ENCODE measurements at regions not wholly inside any gene's neighbourhood (a gene's known extent, or its start where the extent isn't known, plus 50 kb on each side); places are given as distances from the start of the nearest gene placed in this dataset.

- H3K27me3 ChIP-seq (ENCODE audit: insufficient read depth, poor library complexity, severe bottlenecking), result no peaks in the 10 kb centered on the region
- H3K27ac ChIP-seq (replicated peaks), result no peak overlapping the region
- H3K4me3 ChIP-seq (replicated peaks; ENCODE audit: insufficient read depth, low read length), result no peak overlapping the region
- no peak for DNase-seq (ENCODE audit: low read depth in 1 of 2, low spot score in 1 of 2)
- TF ChIP-seq GABPA (IDR thresholded peaks at IDR 0.05; ENCODE audit: low read depth) (no peak), POLR2AphosphoS5 (IDR thresholded peaks at IDR 0.05; ENCODE audit: low read depth) (no peak), SPI1 (IDR thresholded peaks at IDR 0.05; ENCODE audit: borderline replicate concordance, low read depth) (no peak)
- TF ChIP-seq, protein P1, sequence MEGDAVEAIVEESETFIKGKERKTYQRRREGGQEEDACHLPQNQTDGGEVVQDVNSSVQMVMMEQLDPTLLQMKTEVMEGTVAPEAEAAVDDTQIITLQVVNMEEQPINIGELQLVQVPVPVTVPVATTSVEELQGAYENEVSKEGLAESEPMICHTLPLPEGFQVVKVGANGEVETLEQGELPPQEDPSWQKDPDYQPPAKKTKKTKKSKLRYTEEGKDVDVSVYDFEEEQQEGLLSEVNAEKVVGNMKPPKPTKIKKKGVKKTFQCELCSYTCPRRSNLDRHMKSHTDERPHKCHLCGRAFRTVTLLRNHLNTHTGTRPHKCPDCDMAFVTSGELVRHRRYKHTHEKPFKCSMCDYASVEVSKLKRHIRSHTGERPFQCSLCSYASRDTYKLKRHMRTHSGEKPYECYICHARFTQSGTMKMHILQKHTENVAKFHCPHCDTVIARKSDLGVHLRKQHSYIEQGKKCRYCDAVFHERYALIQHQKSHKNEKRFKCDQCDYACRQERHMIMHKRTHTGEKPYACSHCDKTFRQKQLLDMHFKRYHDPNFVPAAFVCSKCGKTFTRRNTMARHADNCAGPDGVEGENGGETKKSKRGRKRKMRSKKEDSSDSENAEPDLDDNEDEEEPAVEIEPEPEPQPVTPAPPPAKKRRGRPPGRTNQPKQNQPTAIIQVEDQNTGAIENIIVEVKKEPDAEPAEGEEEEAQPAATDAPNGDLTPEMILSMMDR (IDR thresholded peaks at IDR 0.05; ENCODE audit: insufficient read depth, low read length), result no peak
- TF ChIP-seq, protein P2, sequence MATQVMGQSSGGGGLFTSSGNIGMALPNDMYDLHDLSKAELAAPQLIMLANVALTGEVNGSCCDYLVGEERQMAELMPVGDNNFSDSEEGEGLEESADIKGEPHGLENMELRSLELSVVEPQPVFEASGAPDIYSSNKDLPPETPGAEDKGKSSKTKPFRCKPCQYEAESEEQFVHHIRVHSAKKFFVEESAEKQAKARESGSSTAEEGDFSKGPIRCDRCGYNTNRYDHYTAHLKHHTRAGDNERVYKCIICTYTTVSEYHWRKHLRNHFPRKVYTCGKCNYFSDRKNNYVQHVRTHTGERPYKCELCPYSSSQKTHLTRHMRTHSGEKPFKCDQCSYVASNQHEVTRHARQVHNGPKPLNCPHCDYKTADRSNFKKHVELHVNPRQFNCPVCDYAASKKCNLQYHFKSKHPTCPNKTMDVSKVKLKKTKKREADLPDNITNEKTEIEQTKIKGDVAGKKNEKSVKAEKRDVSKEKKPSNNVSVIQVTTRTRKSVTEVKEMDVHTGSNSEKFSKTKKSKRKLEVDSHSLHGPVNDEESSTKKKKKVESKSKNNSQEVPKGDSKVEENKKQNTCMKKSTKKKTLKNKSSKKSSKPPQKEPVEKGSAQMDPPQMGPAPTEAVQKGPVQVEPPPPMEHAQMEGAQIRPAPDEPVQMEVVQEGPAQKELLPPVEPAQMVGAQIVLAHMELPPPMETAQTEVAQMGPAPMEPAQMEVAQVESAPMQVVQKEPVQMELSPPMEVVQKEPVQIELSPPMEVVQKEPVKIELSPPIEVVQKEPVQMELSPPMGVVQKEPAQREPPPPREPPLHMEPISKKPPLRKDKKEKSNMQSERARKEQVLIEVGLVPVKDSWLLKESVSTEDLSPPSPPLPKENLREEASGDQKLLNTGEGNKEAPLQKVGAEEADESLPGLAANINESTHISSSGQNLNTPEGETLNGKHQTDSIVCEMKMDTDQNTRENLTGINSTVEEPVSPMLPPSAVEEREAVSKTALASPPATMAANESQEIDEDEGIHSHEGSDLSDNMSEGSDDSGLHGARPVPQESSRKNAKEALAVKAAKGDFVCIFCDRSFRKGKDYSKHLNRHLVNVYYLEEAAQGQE (IDR thresholded peaks at IDR 0.05; ENCODE audit: insufficient replicate concordance, low read depth), result no peak
Measured at GRCh38 chr13:90420683-90421082, 926.8 kb upstream of the MIR17HG start.

DNA sequence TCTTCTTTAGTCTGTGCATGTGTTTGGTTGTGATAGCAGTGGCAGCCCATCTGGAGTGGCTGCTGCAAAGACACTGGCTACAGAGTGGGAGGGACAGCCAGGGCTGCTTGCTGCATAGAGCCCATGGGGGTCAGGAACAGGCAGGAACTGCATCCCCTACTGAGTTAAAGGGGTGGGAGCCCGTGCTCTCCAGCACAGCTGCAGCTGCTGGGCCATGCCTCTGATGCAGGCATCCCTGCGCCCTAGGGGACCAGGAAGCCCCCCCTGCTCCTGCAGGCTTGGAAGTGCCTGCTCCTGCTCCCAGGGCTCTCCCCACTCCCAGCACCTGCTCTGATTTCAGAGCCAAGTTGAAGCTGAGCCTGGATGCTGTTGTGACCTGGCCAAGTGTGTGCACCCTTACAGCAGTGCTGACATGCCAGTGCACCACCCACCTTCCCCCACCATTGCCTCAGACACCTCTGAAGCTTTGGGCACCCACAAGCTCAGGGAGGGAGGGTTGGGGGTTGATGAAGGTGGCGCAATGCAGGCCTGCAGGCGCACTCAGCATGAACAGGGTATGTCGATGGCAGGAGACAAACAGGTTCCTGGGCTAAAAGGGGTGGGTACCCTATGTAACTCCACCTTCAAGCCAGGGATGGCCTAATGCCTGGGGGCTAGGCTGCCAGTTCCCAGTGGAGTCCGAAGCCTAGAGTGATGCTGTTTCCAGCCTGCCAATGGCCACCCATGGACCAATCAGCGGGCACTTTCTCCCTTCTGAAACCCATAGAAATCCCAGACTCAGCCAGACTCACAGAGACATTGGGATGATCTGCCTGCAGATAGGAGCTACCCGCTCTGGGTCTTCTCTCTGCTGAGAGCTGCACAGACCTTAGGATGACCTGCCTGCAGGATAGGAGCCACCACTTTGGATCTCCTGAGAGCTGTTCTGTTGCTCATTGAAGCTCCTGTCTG lies 919.9 kb upstream of the MIR17HG start:
- Histone ChIP-seq H3K27me3 (ENCODE audit: insufficient read depth, poor library complexity, severe bottlenecking) (no peaks in the 10 kb centered on the region), H3K4me3 (replicated peaks; ENCODE audit: insufficient read depth, low read length) (no peak overlapping the region), H3K27ac (replicated peaks) (no peak overlapping the region)
- no peak for DNase-seq (ENCODE audit: low read depth in 1 of 2, low spot score in 1 of 2)
- TF ChIP-seq POLR2AphosphoS5 (IDR thresholded peaks at IDR 0.05; ENCODE audit: low read depth), result no peak
- TF ChIP-seq, protein P1 (IDR thresholded peaks at IDR 0.05; ENCODE audit: insufficient read depth, low read length), result no peak
- TF ChIP-seq, protein P2 (IDR thresholded peaks at IDR 0.05; ENCODE audit: insufficient replicate concordance, low read depth), result no peak

GRCh38 chr13:90428522-90429210 lies 918.8 kb upstream of the MIR17HG start:
- H3K27ac ChIP-seq (replicated peaks), result no peak overlapping the region
- H3K27me3 ChIP-seq (ENCODE audit: insufficient read depth, poor library complexity, severe bottlenecking), result no peaks in the 10 kb centered on the region
- no peak for DNase-seq (ENCODE audit: low read depth in 1 of 2, low spot score in 1 of 2)
- TF ChIP-seq, protein P1 (IDR thresholded peaks at IDR 0.05; ENCODE audit: insufficient read depth, low read length), result no peak
- no peak for TF ChIP-seq GABPA (IDR thresholded peaks at IDR 0.05; ENCODE audit: low read depth)
- H3K4me3 ChIP-seq (replicated peaks; ENCODE audit: insufficient read depth, low read length), result no peak overlapping the region
